GM19468 (cell line): ENCODE measurements at regions not wholly inside any gene's neighbourhood (a gene's known extent, or its start where the extent isn't known, plus 50 kb on each side); places are given as distances from the start of the nearest gene placed in this dataset.
"Not testable (repeated sequence)": the region's sequence is repeated elsewhere in the genome, so short reads cannot be mapped to it uniquely, and the experiment has no call there.

ENCODE experiments used
- ATAC-seq: cut with Tn5 transposase; IDR thresholded peaks from one replicate; pipeline ENCODE4 v1.9.1; 2021; ENCODE audit warnings: mild to moderate bottlenecking, moderate library complexity, moderate number of reproducible peaks; ENCODE audit not compliant: unreplicated experiment; ENCODE audit errors: extremely low read depth

- no peak for ATAC-seq
Observed at GRCh38 chr7:124645704-124646103, 119.9 kb downstream of the GPR37 start.

DNA sequence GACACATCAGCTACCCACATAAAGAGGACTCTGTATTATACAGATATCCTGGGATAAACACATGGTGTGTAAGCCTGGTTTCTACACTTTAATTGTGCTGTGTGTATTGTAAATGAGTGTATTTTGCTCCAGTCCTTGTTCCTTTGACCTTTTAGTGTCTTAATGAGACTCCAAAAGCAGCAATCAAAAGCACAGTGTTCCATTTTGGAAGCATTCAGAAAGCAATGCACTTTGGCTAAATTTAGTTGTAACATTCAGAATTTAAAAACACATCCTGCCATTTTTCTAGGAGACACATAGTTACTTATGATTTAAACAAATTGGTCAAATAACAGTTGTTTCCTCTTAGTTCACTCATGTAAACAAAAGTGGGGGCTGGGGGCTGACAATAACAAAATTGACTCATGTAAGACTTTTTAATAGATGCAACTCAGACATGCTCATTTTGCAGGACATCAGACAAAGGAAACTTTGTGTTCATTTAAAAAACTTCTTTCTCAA is 122.2 kb downstream of the GPR37 start:
- no peak for ATAC-seq

DNA sequence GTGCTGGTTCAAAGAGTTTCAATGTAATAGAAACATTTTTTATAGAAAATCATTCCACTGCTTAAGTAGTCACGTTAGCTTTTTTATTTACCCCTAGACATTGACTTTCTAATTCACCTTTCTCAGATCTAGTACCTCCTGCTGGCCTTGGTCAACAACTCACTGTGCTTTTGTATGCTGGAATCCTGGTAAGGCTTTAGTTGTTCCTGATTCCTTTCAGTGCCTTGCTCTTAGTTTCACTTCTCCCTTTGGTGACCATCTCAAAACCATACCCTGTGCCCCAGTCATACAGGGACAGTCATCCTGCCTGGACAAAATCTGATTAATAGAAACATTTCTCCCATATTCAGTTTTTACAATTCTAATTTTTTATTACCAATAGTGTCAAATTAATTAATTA is 130.2 kb downstream of the GPR37 start:
- no peak for ATAC-seq

DNA sequence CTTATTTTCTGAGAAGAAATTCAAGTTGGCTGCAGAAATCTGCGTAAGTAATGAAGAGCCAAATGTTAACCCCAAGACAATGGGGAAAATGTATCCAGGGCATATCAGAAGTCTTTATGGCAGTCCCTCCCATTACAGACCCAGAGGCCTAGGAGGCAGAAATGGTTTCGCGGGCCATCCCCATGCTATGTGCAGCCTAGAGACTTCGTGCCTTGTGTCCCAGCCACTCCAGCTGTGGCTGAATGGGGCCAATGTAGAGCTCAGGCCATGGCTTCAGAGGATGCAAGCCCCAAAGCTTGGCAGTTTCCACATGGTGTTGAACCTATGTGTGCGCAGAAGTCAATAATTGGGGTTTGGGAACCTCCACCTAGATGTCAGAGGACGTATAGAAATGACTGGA is 131.9 kb downstream of the GPR37 start:
- ATAC-seq = no peak

DNA sequence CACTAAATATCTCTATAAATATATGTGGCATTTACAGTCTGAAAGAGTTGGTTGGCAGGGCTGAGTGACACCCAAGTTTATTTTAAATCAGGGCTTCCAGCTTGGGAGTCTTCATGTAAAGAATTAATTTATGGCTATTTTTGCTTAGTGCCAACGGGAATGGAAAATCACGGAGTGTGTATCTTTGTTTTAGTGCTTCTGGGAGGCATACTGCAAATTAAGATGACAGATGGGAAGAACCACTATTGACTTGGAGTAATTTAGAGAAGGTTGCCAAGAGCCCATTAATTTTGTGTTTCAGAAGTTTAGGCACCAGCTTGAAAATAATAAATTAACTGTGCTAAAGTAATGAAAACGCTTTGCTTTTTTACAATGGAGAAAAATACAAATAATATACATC is 135.2 kb downstream of the GPR37 start:
- ATAC-seq = no peak

GRCh38 chr7:124618871-124619270 is 146.7 kb downstream of the GPR37 start:
- no peak for ATAC-seq

DNA sequence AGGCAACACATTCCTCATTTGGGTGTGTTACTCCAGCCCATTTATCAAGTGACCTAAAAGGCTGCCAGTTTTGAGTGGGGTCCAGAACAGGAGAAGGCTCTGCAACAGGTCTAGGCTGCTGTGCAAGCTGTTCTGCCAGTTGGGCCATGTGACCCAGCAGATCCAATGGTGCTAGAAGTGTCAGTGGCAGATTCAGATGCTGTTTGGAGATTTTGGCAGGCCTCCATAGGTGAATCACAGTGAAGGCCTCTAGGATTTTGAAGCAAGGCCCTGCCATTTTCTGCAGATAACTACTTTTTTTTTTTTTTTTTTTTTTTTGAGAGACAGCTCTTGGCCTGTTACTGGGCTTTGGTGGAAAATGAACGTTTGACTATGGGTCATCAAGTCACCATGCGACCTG is 147.5 kb downstream of the GPR37 start:
- not testable (repeated sequence) for ATAC-seq

GRCh38 chr7:124603066-124603465 is 162.5 kb downstream of the GPR37 start:
- no peak for ATAC-seq

DNA sequence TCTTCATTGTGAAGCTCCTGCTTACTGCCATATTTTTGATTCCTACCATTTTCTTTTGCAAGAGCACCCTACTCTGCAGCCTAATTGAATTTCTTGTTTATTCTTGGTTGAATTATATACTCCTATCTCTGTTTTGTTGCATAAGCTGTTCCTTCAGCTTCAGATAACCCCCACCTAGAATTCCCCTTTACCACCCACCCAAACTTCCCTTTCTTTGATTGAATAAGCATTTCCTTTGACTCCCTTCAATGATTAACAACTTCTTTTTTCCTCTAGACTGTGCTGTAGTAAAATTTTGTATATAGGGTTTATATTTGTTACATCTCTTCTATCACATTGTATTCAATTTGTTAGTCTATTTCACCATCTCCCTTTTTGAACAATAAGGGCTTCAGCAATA is 168.1 kb downstream of the GPR37 start:
- no peak for ATAC-seq

DNA sequence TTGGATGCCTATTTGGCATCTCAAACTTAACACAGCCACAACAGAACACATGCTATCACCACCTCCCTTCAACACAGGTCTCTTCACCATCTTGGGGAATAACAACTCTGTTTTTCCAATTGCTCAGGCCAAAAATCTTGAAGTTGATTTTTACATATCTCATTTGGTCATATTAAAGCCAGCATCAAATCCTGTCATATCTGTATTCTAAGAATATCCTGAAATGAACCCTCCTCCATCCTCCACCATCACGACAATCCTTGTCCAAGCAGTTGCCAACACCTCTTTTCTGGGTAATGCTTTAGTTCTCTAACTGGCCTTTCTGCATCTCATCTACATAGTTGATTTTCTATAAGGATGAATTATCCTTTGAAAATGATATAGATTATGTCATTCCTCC is 168.7 kb downstream of the GPR37 start:
- no peak for ATAC-seq

DNA sequence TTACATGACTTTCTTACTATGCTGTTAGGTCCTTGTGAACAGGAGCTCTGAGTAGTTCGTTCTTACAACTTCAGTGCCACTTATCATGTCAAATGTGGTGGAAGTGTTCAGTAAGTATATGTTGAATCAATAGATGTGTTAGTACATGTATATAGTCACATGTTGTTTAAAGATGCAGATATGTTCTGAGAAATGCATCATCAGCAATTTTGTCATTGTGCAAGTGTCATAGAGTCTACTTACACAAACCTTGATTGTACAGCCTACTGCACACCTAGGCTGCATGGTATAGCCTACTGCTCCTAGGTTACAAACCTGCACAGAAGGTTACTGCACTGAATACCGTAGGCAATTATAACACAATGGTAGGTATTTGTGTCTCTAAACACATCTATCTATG is 174.8 kb downstream of the GPR37 start:
- ATAC-seq = no peak

DNA sequence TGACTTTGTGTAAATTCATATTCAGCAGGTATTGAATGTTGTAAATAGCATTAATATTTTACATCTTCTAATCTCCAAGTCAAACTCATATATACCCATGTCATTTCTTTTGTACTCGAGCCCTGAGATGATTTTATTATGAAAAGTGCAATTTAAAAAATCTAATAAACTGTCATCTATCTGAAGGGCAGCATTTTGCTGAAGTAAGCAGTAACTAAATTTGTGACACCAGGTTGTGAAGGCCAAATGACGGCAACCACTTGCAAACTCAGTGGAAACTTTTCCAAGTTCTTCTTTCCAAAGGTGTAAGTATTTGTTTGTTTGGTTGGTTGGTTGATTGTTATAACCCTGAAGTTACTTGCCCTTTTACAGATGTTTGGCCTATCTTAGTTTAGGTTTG is 188.3 kb downstream of the GPR37 start:
- no peak for ATAC-seq

DNA sequence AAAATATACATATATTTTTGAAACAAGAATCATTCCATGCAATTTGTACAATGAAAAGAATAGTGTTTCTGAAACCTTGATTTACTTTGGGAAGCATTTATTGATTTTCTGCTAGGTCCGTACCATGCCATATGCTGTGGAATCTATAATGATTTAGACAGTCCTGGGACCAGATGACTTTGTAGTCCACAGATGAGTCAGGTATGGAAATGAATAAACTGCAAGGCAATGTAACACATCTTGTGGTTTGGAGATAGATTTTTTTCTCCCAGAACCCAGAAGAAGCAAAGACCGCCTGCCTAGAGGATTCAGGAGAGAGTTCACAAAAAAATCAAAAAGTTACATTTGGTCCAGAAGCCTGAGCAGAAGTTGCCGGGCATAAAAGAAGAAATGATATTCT is 190.4 kb downstream of the GPR37 start:
- no peak for ATAC-seq

GRCh38 chr7:124570558-124570957 is 195.0 kb downstream of the GPR37 start:
- no peak for ATAC-seq

DNA sequence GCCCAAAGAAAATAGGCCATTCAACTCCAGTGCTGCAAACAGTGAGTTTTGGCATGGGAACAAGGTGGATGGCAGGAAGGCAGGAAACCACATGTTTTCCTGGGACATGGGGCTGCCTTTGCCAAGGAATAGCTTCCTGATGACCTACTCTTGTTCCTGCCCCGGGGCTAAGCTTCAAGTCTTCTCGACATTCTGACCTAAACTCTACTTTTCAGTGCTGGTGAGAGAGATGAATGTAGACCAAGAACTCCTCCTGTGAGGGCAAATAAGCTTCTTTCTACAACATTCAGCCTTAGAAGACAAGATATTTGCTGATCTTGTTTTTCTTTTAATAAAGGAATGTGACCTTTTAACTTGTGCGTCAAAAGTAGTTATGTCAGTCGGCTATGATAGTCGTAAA is 199.0 kb downstream of the GPR37 start:
- no peak for ATAC-seq

- ATAC-seq = no peak
Observed at GRCh38 chr7:124557587-124557986, 208.0 kb downstream of the GPR37 start.

DNA sequence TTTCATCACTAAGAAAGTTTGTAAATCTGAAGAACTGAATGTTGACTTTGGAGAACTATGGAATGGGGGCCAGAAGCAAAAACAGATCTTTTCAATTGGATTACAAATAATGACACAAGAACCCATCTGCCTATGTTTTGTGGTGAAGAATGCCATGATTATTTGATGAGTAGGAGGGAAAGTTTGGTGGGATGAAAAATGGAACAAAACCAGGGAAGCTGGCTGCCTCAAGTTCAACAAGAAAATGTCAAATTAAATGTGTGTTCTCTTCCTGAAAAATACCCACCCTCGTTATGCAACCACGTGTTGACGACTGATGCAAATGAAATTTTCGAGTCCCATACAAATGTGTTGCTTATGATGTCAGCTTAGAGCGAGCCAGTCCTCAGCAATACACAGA is 208.5 kb downstream of the GPR37 start:
- ATAC-seq = no peak

- ATAC-seq = no peak
Observed at GRCh38 chr7:124553502-124553901, 212.1 kb downstream of the GPR37 start.

DNA sequence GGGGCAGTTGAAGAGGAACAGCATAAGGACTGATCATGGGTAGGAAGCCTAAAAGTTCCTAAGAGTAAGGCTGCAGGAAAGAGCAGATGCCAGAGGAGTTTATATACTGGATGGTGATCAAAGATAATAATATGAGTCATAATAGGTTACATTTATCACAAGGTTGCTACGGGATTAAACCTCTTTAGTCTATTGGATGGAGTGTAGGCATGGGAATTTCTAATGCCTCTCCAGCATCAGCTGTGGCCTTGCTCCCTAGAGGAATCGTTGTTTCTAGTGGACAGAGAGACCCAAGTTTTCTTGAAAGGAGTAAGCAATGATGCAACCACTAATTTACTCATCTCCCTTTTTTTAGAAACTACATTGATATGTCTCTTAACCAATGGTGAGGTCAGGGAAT is 213.4 kb downstream of the GPR37 start:
- no peak for ATAC-seq

DNA sequence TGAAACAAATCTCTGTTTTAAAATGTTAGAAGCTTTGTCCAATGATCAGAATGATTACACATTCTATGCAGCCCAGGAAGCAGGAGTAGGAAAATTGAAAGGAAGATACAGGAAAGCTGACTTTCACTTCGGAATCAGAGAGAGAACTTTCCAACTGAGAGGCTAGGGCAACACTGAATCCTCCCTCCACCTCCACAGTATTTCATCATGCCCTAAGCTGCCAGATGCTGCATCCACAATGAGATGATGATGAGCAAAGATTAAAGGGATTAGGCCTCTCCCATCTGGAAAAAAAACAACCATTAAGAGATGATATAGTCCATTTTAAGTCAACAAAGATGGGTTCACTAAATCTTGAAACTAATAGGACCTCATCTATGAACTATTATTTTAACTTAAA is 215.6 kb downstream of the GPR37 start:
- ATAC-seq = no peak

GRCh38 chr7:124542476-124542875 is 223.1 kb downstream of the GPR37 start:
- ATAC-seq = no peak

- no peak for ATAC-seq
Observed at GRCh38 chr7:124536156-124536762, 229.3 kb downstream of the GPR37 start.

GRCh38 chr7:124532166-124532565 is 233.4 kb downstream of the GPR37 start:
- ATAC-seq = no peak
